ENCODE measurements at regions not wholly inside any gene's neighbourhood (a gene's known extent, or its start where the extent isn't known, plus 50 kb on each side); places are given as distances from the start of the nearest gene placed in this dataset.

GRCh38 chr2:82172483-82172882 lies 1867.9 kb upstream of the LRRTM1 start:
- H3K4me1 ChIP-seq (ENCODE audit: insufficient read depth, insufficient read length) = no peaks in the 10 kb centered on the region
- no peaks in the 10 kb centered on the region for H3K9me3 ChIP-seq (ENCODE audit: insufficient read depth, low read length)
- H3K36me3 ChIP-seq (ENCODE audit: insufficient read depth, insufficient read length, low read length) = no peaks in the 10 kb centered on the region
- DNase-seq (ENCODE audit: low read depth, low spot score) = no peak
- TF ChIP-seq ZNF274 (IDR thresholded peaks at IDR 0.05; ENCODE audit: low read depth, low read length) = no peak
- TF ChIP-seq YY1 (IDR thresholded peaks at IDR 0.05; ENCODE audit: insufficient read depth, insufficient read length) = no peak
- TF ChIP-seq SUZ12 (IDR thresholded peaks at IDR 0.05; ENCODE audit: extremely low read depth, insufficient read depth, insufficient read length) = no peak
- no peaks in the 10 kb centered on the region for H3K27me3 ChIP-seq (ENCODE audit: insufficient read depth, insufficient read length)
- no peak overlapping the region for H3K4me3 ChIP-seq (ENCODE audit: insufficient read length, low read depth)
- H3K9ac ChIP-seq (ENCODE audit: insufficient read length, low read depth) = no peak overlapping the region

GRCh38 chr2:82169379-82169778 lies 1864.8 kb upstream of the LRRTM1 start:
- Histone ChIP-seq H3K27me3 (ENCODE audit: insufficient read depth, insufficient read length) (no peaks in the 10 kb centered on the region), H3K9ac (ENCODE audit: insufficient read length, low read depth) (no peak overlapping the region)

GRCh38 chr2:82165377-82165776 lies 1860.8 kb upstream of the LRRTM1 start:
- no peak overlapping the region for H3K4me3 ChIP-seq (ENCODE audit: insufficient read length, low read depth)
- no peaks in the 10 kb centered on the region for H3K4me1 ChIP-seq (ENCODE audit: insufficient read depth, insufficient read length)
- no peaks in the 10 kb centered on the region for H3K27me3 ChIP-seq (ENCODE audit: insufficient read depth, insufficient read length)
- H3K36me3 ChIP-seq (ENCODE audit: insufficient read depth, insufficient read length, low read length) = no peaks in the 10 kb centered on the region
- H3K9ac ChIP-seq (ENCODE audit: insufficient read length, low read depth) = no peak overlapping the region
- TF ChIP-seq SUZ12 (IDR thresholded peaks at IDR 0.05; ENCODE audit: extremely low read depth, insufficient read depth, insufficient read length) = no peak
- TF ChIP-seq YY1 (IDR thresholded peaks at IDR 0.05; ENCODE audit: insufficient read depth, insufficient read length) = no peak
- no peak for TF ChIP-seq ZNF274 (IDR thresholded peaks at IDR 0.05; ENCODE audit: low read depth, low read length)
- no peak for DNase-seq (ENCODE audit: low read depth, low spot score)
- H3K9me3 ChIP-seq (ENCODE audit: insufficient read depth, low read length) = no peaks in the 10 kb centered on the region

More at GRCh38 chr2:82169379-82169778, 1864.8 kb upstream of the LRRTM1 start:
- Histone ChIP-seq H3K4me1 (ENCODE audit: insufficient read depth, insufficient read length) (no peaks in the 10 kb centered on the region), H3K9me3 (ENCODE audit: insufficient read depth, low read length) (no peaks in the 10 kb centered on the region), H3K36me3 (ENCODE audit: insufficient read depth, insufficient read length, low read length) (no peaks in the 10 kb centered on the region), H3K4me3 (ENCODE audit: insufficient read length, low read depth) (no peak overlapping the region)
- DNase-seq (ENCODE audit: low read depth, low spot score) = no peak
- TF ChIP-seq SUZ12 (IDR thresholded peaks at IDR 0.05; ENCODE audit: extremely low read depth, insufficient read depth, insufficient read length) (no peak), YY1 (IDR thresholded peaks at IDR 0.05; ENCODE audit: insufficient read depth, insufficient read length) (no peak), ZNF274 (IDR thresholded peaks at IDR 0.05; ENCODE audit: low read depth, low read length) (no peak)

DNA sequence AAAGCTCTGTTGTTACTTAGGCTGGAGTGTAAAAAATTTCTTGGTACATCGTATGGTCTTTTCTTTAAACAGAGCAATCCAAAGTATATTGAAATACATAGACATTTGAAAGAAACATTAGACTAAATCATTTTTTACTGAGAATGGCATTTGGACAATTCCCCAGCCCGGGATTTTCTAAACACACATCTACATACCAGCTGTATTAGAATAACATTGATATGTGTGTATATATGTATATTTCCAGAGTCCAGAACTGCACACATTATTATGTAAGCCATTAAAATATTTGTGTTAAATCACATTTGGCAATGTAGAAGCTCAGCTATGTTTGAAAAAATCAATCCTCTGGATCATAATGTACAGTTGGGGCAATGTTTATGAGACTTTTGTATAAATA lies 1853.6 kb upstream of the LRRTM1 start:
- no peak for DNase-seq (ENCODE audit: low read depth, low spot score)
- TF ChIP-seq SUZ12 (IDR thresholded peaks at IDR 0.05; ENCODE audit: extremely low read depth, insufficient read depth, insufficient read length) = no peak
- no peak for TF ChIP-seq ZNF274 (IDR thresholded peaks at IDR 0.05; ENCODE audit: low read depth, low read length)
- no peak for TF ChIP-seq YY1 (IDR thresholded peaks at IDR 0.05; ENCODE audit: insufficient read depth, insufficient read length)

GRCh38 chr2:82155469-82155868 lies 1850.9 kb upstream of the LRRTM1 start:
- Histone ChIP-seq H3K9me3 (ENCODE audit: insufficient read depth, low read length) (no peaks in the 10 kb centered on the region), H3K36me3 (ENCODE audit: insufficient read depth, insufficient read length, low read length) (no peaks in the 10 kb centered on the region), H3K4me3 (ENCODE audit: insufficient read length, low read depth) (no peak overlapping the region), H3K4me1 (ENCODE audit: insufficient read depth, insufficient read length) (no peaks in the 10 kb centered on the region), H3K27me3 (ENCODE audit: insufficient read depth, insufficient read length) (no peaks in the 10 kb centered on the region), H3K9ac (ENCODE audit: insufficient read length, low read depth) (no peak overlapping the region)
- no peak for DNase-seq (ENCODE audit: low read depth, low spot score)
- TF ChIP-seq YY1 (IDR thresholded peaks at IDR 0.05; ENCODE audit: insufficient read depth, insufficient read length) (no peak), SUZ12 (IDR thresholded peaks at IDR 0.05; ENCODE audit: extremely low read depth, insufficient read depth, insufficient read length) (no peak), ZNF274 (IDR thresholded peaks at IDR 0.05; ENCODE audit: low read depth, low read length) (no peak)

More for the DNA sequence above, 1853.6 kb upstream of the LRRTM1 start:
- no peaks in the 10 kb centered on the region for H3K27me3 ChIP-seq (ENCODE audit: insufficient read depth, insufficient read length)
- no peaks in the 10 kb centered on the region for H3K36me3 ChIP-seq (ENCODE audit: insufficient read depth, insufficient read length, low read length)
- H3K4me3 ChIP-seq (ENCODE audit: insufficient read length, low read depth) = no peak overlapping the region
- no peak overlapping the region for H3K9ac ChIP-seq (ENCODE audit: insufficient read length, low read depth)
- H3K9me3 ChIP-seq (ENCODE audit: insufficient read depth, low read length) = no peaks in the 10 kb centered on the region
- H3K4me1 ChIP-seq (ENCODE audit: insufficient read depth, insufficient read length) = no peaks in the 10 kb centered on the region

GRCh38 chr2:82143343-82143742 lies 1838.8 kb upstream of the LRRTM1 start:
- Histone ChIP-seq H3K27me3 (ENCODE audit: insufficient read depth, insufficient read length) (no peaks in the 10 kb centered on the region), H3K4me1 (ENCODE audit: insufficient read depth, insufficient read length) (no peaks in the 10 kb centered on the region), H3K4me3 (ENCODE audit: insufficient read length, low read depth) (no peak overlapping the region), H3K9me3 (ENCODE audit: insufficient read depth, low read length) (no peaks in the 10 kb centered on the region), H3K36me3 (ENCODE audit: insufficient read depth, insufficient read length, low read length) (no peaks in the 10 kb centered on the region), H3K9ac (ENCODE audit: insufficient read length, low read depth) (no peak overlapping the region)
- TF ChIP-seq ZNF274 (IDR thresholded peaks at IDR 0.05; ENCODE audit: low read depth, low read length) (no peak), SUZ12 (IDR thresholded peaks at IDR 0.05; ENCODE audit: extremely low read depth, insufficient read depth, insufficient read length) (no peak), YY1 (IDR thresholded peaks at IDR 0.05; ENCODE audit: insufficient read depth, insufficient read length) (no peak)
- DNase-seq (ENCODE audit: low read depth, low spot score) = no peak

GRCh38 chr2:82139979-82140611 lies 1835.5 kb upstream of the LRRTM1 start:
- no peak for DNase-seq (ENCODE audit: low read depth, low spot score)
- no peak overlapping the region for H3K9ac ChIP-seq (ENCODE audit: insufficient read length, low read depth)
- H3K9me3 ChIP-seq (ENCODE audit: insufficient read depth, low read length) = no peaks in the 10 kb centered on the region
- H3K4me3 ChIP-seq (ENCODE audit: insufficient read length, low read depth) = no peak overlapping the region
- TF ChIP-seq SUZ12 (IDR thresholded peaks at IDR 0.05; ENCODE audit: extremely low read depth, insufficient read depth, insufficient read length) = no peak
- no peak for TF ChIP-seq YY1 (IDR thresholded peaks at IDR 0.05; ENCODE audit: insufficient read depth, insufficient read length)
- TF ChIP-seq ZNF274 (IDR thresholded peaks at IDR 0.05; ENCODE audit: low read depth, low read length) = no peak
- no peaks in the 10 kb centered on the region for H3K36me3 ChIP-seq (ENCODE audit: insufficient read depth, insufficient read length, low read length)
- H3K27me3 ChIP-seq (ENCODE audit: insufficient read depth, insufficient read length) = no peaks in the 10 kb centered on the region
- H3K4me1 ChIP-seq (ENCODE audit: insufficient read depth, insufficient read length) = no peaks in the 10 kb centered on the region

All from NT2/D1 (cell line).